CD4-positive, alpha-beta T cell (primary cell): ENCODE measurements at regions not wholly inside any gene's neighbourhood (a gene's known extent, or its start where the extent isn't known, plus 50 kb on each side); places are given as distances from the start of the nearest gene placed in this dataset.

Source experiments
- ATAC-seq: fragments of 200-7000 bp; cut with Tn5 transposase; one replicate; pipeline ENCODE4 v1.10.0; 2022; ENCODE audit warnings: mild to moderate bottlenecking; ENCODE audit not compliant: poor library complexity
- CTCF ChIA-PET: fragments of 350-600 bp; sonication (Branson Sonifier 250); formaldehyde crosslinking; loops from one replicate; lab custom pipeline; 2021; ENCODE audit warnings: antibody characterized with exemption, inconsistent platforms; lab: Charles Lee
- POLR2A ChIA-PET: fragments of 350-600 bp; sonication (Branson Sonifier 250); formaldehyde crosslinking; loops from one replicate; lab custom pipeline; 2021; ENCODE audit warnings: antibody characterized with exemption, inconsistent platforms; lab: Charles Lee
- DNase-seq, 14 experiments: peaks; one replicate each; pipeline ENCODE4 v3.0.0-alpha.2; 2013 to 2020; ENCODE audit warnings: mixed read lengths in 2 of 14
- H3K27ac ChIP-seq, 2 donors: one replicate each; pipeline versions ENCODE4 v1.5.1 to v1.7.0; 2013; ENCODE audit warnings: low read length in 2 of 2, low read depth in 1 of 2, mild to moderate bottlenecking in 1 of 2
- H3K27me3 ChIP-seq, 2 experiments: 1 replicate in 1 of 2; 2 replicates in 1 of 2; pipeline versions ENCODE4 v1.6.1 to v1.7.0; 2013; ENCODE audit warnings: low read length in 2 of 2, control low read depth in 1 of 2, mild to moderate bottlenecking in 1 of 2, moderate library complexity in 1 of 2; ENCODE audit not compliant: insufficient read depth in 2 of 2, control insufficient read depth in 1 of 2
- H3K36me3 ChIP-seq: one replicate; pipeline ENCODE4 v1.6.1; 2013; ENCODE audit warnings: low read length, control low read depth; ENCODE audit not compliant: insufficient read depth
- H3K4me1 ChIP-seq: one replicate; pipeline ENCODE4 v1.6.1; 2013; ENCODE audit warnings: low read length, control low read depth; ENCODE audit not compliant: insufficient read depth
- H3K4me3 ChIP-seq: one replicate; pipeline ENCODE4 v1.5.1; 2013; ENCODE audit warnings: mild to moderate bottlenecking, low read length, moderate library complexity
- H3K9me3 ChIP-seq, 2 experiments: 1 replicate in 1 of 2; 2 replicates in 1 of 2; pipeline versions ENCODE4 v1.6.1 to v1.7.0; 2013; ENCODE audit warnings: low read length in 2 of 2, mild to moderate bottlenecking in 2 of 2, control low read depth in 1 of 2, moderate library complexity in 1 of 2; ENCODE audit not compliant: control insufficient read depth in 1 of 2, insufficient read depth in 1 of 2
- H3K27ac Mint-ChIP-seq: one replicate; pipeline ENCODE4 v1.8.0; 2020; ENCODE audit warnings: mixed read lengths
- H3K27me3 Mint-ChIP-seq: one replicate; pipeline ENCODE4 v1.8.0; 2021; ENCODE audit warnings: mixed read lengths
- H3K36me3 Mint-ChIP-seq: one replicate; pipeline ENCODE4 v1.8.0; 2021; ENCODE audit warnings: low read depth, mixed read lengths
- H3K4me1 Mint-ChIP-seq: one replicate; pipeline ENCODE4 v1.8.0; 2021; ENCODE audit warnings: low read depth, mixed read lengths
- H3K4me3 Mint-ChIP-seq: one replicate; pipeline ENCODE4 v1.8.0; 2020; ENCODE audit warnings: mild to moderate bottlenecking, mixed read lengths
- H3K9me3 Mint-ChIP-seq: one replicate; pipeline ENCODE4 v1.8.0; 2020; ENCODE audit warnings: mixed read lengths
- CTCF ChIP-seq: fragments of 200-600 bp; IDR thresholded peaks from one replicate; pipeline ENCODE4 v1.8.0; 2022; ENCODE audit warnings: antibody characterized with exemption, mild to moderate bottlenecking
- intact Hi-C, 2 experiments: fragments of 100-400 bp; cut with DNase I in 1 of 2; cut with micrococcal nuclease in 1 of 2; formaldehyde crosslinking; loops; one replicate each; pipeline versions ENCODE4 v1.15.1 to v1.9.0; 2023 to 2025; cut with DNase I, micrococcal nuclease

- Mint-ChIP-seq H3K4me3 (no peak overlapping the region), H3K9me3 (peaks cover 4% of the 10 kb centered on the region), H3K27ac (no peak overlapping the region), H3K27me3 (no peaks in the 10 kb centered on the region), H3K4me1 (no peaks in the 10 kb centered on the region), H3K36me3 (no peaks in the 10 kb centered on the region)
- intact Hi-C loops = no loop called here
- H3K36me3 ChIP-seq = no peaks in the 10 kb centered on the region
- no peak overlapping the region for H3K27ac ChIP-seq
- no peaks in the 10 kb centered on the region for H3K9me3 ChIP-seq
- no peak for TF ChIP-seq CTCF
- ChIA-PET POLR2A (no interaction called here), CTCF (no interaction called here)
- no peaks in the 10 kb centered on the region for H3K27me3 ChIP-seq
- ATAC-seq (no peak), DNase-seq (no peak)
- no peak overlapping the region for H3K4me3 ChIP-seq
- H3K4me1 ChIP-seq = no peaks in the 10 kb centered on the region
Measured at GRCh38 chr9:82593501-82593900, 469.4 kb downstream of the RASEF start.

- no peak for TF ChIP-seq CTCF
- Histone ChIP-seq H3K27ac (no peak overlapping the region), H3K9me3 (no peaks in the 10 kb centered on the region), H3K4me3 (no peak overlapping the region), H3K27me3 (no peaks in the 10 kb centered on the region), H3K36me3 (no peaks in the 10 kb centered on the region), H3K4me1 (no peaks in the 10 kb centered on the region)
- H3K27ac Mint-ChIP-seq = no peak overlapping the region
- H3K27me3 Mint-ChIP-seq = no peaks in the 10 kb centered on the region
- POLR2A ChIA-PET = no interaction called here
- H3K9me3 Mint-ChIP-seq = no peaks in the 10 kb centered on the region
- ATAC-seq (no peak), DNase-seq (no peak)
- H3K4me3 Mint-ChIP-seq = no peak overlapping the region
- CTCF ChIA-PET = no interaction called here
- intact Hi-C loops = no loop called here
- H3K36me3 Mint-ChIP-seq = no peaks in the 10 kb centered on the region
- H3K4me1 Mint-ChIP-seq = no peaks in the 10 kb centered on the region
Measured at GRCh38 chr9:82597241-82598203, 465.4 kb downstream of the RASEF start.

- Mint-ChIP-seq H3K4me1 (no peaks in the 10 kb centered on the region), H3K27me3 (no peaks in the 10 kb centered on the region), H3K27ac (no peak overlapping the region), H3K9me3 (no peaks in the 10 kb centered on the region), H3K36me3 (no peaks in the 10 kb centered on the region), H3K4me3 (no peak overlapping the region)
- Histone ChIP-seq H3K4me3 (no peak overlapping the region), H3K27me3 (no peaks in the 10 kb centered on the region), H3K9me3 (no peaks in the 10 kb centered on the region), H3K36me3 (no peaks in the 10 kb centered on the region), H3K4me1 (no peaks in the 10 kb centered on the region), H3K27ac (no peak overlapping the region)
- CTCF ChIA-PET = no interaction called here
- no peak for DNase-seq
- intact Hi-C loops = no loop called here
- no peak for ATAC-seq
- TF ChIP-seq CTCF = no peak
- POLR2A ChIA-PET = no interaction called here
Measured at GRCh38 chr9:82598241-82599039, 464.5 kb downstream of the RASEF start.
